ENCODE measurements at regions not wholly inside any gene's neighbourhood (a gene's known extent, or its start where the extent isn't known, plus 50 kb on each side); places are given as distances from the start of the nearest gene placed in this dataset.
"Not testable (repeated sequence)": the region's sequence is repeated elsewhere in the genome, so short reads cannot be mapped to it uniquely, and the experiment has no call there.

- DNase-seq (ENCODE audit: low spot score): not testable (repeated sequence)
Measured at GRCh38 chr4:9702696-9703095, 78.7 kb upstream of the DRD5 start.

- DNase-seq (ENCODE audit: low spot score): no peak
Measured at GRCh38 chr4:9703391-9703790, 78.0 kb upstream of the DRD5 start.

DNA sequence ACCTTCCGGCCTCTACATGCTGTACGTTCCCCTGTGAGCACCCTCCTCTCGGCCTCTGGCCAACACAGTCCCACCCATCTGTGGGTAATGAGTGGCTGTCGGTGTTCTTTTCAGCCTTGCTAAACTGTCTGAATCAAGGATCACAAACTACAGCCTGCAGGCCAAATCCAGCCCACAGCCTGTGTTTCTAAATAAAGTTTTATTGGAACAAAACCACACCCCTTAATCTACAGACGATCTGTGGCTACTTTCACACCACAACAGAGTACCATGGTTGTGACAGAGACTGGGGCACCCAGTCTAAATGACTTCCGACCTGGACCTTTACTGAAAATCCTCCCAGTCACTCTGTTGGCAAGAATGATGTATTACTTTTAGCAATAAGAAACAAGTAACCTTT is 77.3 kb upstream of the DRD5 start:
- DNase-seq (ENCODE audit: low spot score): not testable (repeated sequence)

- DNase-seq (ENCODE audit: low spot score): no peak
Measured at GRCh38 chr4:9704551-9705332, 76.7 kb upstream of the DRD5 start.

DNA sequence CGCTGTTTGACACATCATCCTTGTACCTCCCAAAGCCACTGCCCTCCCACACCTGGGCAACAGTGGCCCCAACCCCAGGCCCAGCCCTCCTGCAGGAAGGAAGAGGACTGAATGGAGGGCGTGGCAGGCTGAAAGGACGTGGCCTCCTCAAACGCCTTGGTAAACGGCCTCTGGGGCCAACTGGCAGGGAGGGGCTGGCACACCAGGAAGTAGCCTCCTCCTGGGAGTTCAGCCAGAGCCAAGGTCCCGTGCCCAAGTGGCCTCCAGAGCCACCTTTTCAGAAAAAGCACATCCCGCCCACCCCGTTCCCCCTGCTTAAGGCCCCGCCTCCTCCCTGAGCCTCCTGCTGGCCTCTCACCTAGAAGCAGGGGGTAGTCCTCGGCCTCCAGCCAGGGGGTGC is 74.2 kb upstream of the DRD5 start:
- not testable (repeated sequence) for DNase-seq (ENCODE audit: low spot score)

DNA sequence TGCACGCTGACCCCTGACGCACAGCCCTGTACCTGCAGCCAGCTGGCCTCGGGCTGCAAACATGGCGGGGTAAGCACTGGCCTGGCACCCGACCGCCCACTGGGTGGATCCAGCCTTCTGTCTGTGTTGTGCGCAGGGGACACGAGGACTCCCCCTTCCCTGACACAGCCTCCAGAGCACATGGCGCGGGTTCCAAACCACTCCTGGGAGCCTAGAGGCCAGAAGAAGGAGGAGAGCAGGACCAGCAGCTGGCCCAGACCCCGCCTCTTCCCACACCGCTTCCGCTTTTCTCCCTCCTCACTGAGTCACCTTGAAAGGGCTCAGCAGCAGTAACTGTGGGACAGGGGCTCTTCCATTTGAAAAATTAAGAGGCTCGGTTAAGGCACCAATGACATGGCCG is 73.5 kb upstream of the DRD5 start:
- DNase-seq (ENCODE audit: low spot score): not testable (repeated sequence)

DNA sequence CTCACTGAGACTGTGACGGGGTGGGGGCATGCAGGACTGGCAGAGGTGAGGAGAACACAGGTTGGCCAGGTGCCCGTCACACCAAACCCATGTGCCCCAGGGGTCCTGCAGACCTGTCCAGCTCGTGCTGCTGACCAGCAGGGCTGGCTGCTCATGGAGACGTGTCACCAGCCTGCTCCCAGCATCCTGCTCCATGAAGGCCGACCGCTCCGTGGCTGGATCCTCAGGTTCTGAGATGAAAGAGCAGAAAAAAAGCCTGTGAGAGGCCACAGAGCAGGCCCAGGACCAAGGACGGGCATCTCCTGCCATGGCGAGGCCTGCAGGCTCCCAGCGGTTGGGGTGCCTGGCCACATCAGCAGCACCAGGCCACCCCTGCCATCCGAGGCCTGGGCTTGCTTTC is 71.7 kb upstream of the DRD5 start:
- no peak for DNase-seq (ENCODE audit: low spot score)

DNA sequence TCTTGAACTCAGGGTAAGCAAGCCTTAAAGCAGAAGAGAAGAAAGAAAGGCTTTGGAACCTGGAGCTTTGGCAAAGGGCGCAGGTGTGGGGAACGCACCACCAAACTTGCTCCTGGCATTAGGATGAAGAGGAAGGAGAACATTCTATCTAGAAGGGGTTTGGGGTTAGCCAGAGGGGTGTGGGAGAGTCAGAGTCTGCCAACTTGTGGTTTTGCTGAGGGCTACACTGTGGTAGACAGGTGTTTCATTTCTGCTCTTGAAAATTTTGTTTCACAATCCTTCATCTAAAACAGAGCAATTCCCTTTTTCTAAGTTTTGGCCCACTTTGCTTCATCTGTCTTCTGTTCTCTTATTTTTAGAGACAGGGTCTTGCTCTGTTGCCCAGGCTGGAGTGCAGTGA is 66.2 kb upstream of the DRD5 start:
- not testable (repeated sequence) for DNase-seq (ENCODE audit: low spot score)

GRCh38 chr4:9716093-9716492 is 65.3 kb upstream of the DRD5 start:
- no peak for DNase-seq (ENCODE audit: low spot score)

GRCh38 chr4:9718246-9718939 is 63.0 kb upstream of the DRD5 start:
- not testable (repeated sequence) for DNase-seq (ENCODE audit: low spot score)

GRCh38 chr4:9722131-9722530 is 59.3 kb upstream of the DRD5 start:
- not testable (repeated sequence) for DNase-seq (ENCODE audit: low spot score)
